ENCODE measurements at regions not wholly inside any gene's neighbourhood (a gene's known extent, or its start where the extent isn't known, plus 50 kb on each side); places are given as distances from the start of the nearest gene placed in this dataset.

DNA sequence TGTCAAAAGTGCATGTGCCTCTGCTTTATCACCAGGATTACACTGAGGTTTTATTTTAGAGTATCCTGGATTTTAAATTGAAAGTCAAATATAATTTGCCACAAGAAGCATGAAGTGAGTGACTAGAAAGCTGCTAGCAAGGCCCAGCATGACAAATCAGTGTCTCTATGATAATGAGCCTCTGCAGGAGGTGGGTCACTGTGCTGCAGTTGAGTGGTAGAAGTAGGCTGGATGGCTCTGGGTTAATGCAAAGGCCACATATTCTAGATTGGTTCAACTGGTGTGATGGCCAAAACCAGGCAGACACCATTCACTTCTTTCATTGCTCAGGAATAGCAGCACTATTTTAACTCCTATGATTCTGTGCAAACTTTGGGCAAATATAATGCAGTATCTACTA is 491.5 kb downstream of the OLFM4 start:
- DNase-seq, result no peak

- DNase-seq, result no peak
Measured at GRCh38 chr13:53522034-53522433, 493.4 kb downstream of the OLFM4 start.

DNA sequence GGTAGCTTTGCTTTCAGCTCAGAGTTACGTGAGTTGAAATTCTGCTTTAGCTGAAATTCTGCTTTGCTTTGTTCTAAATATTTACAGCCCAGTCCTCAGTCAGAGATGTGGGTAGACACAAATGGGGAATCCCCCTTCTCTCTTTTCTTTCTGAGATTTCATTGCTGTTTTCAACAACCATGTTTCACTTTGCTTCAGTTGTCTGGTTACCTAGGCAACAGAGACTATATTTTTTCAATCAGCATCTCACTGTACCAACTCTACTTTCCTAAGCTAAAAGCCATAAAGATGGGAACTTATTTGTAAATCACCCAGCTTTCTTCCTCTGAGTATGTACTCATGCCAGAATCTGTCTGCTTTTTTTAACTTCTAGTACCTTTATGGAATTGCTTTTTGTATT is 509.0 kb downstream of the OLFM4 start:
- no peak for DNase-seq

DNA sequence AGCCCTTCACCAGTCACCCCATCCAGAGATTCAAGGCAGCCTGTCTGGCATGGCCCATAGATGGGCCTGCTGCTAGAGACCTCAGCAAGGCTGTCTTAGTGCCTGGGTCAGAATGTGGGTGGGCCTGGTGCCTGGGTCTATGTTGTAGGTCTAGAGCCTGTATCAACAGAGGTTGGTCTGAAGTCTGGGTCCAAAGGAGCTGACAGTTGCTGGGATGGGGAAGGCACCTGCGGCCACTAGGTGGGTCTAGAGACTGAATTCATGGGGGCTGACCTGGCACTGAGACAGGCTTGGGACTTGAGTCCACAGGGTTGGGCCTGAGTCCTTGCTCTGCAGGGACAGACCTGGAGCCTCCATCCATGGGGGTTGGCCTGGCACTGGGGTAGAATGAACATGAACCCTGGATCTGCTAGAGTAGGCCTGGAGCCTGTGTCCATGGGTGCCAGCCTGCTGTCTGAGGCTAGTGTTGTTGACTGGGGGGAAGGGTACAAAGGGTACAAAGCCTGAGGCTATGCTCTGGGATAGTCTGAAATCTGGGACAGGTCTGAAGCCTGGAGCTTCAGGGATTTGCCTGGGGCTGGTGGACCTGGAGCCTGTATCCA is 516.8 kb downstream of the OLFM4 start:
- no peak for DNase-seq

DNA sequence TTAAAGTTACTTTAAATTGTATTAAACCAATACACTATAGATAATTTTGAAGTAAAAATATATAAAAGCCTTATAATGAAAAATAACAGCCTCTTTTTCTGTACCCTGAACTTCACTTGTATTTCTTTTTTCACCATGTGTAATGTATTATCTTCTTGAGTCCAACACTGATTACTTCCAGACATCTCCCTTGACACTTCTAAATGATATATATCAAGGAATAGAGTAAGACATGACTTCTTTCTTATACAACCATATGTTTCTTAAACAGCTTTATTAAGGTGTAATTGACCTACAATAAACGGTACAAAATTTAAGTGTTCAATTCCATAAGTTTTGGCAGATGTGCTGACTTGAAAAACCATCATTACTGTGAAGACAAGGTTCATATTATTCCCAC is 531.9 kb downstream of the OLFM4 start:
- no peak for DNase-seq

GRCh38 chr13:53562419-53562818 is 533.8 kb downstream of the OLFM4 start:
- DNase-seq, result no peak

- no peak for DNase-seq
Measured at GRCh38 chr13:53568491-53568890, 539.9 kb downstream of the OLFM4 start.

DNA sequence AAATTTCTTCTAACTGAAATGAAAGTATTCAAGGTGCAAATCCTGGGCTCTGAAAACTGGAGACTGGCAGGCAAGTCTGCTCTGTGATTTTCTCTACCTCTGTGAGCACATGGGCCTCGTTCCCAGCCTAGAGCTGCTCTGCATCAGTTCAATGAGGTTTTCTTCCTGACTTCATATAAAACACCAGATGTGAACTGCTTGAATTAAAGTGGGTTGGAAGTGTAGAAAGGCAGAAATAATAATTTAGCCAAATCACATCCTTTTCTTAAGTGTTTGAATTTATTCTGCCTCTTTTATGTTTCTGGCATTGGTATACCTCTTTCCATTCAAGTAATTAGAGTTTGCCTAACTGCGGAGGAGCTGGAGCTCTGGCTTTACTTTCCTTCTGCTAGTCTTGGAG is 540.8 kb downstream of the OLFM4 start:
- no peak for DNase-seq

DNA sequence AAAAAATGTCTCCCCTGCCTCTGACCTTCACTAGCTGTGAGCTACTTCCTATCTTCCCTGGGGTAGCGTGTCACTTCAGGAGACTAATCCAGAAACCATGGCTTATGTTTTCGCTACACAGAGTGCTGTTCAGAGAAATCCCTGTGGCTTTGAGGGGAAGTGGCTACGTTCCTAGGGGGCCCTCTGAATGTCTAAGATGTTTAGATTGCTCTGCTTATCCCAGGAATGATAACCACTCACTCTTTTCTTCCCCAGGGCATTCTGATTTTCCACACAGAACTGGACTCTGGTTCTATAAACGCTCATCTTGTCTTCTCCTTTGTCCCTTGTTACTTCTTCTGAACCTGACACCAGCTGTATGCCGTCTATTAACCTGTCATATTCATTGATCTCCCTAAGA is 572.5 kb downstream of the OLFM4 start:
- no peak for DNase-seq

DNA sequence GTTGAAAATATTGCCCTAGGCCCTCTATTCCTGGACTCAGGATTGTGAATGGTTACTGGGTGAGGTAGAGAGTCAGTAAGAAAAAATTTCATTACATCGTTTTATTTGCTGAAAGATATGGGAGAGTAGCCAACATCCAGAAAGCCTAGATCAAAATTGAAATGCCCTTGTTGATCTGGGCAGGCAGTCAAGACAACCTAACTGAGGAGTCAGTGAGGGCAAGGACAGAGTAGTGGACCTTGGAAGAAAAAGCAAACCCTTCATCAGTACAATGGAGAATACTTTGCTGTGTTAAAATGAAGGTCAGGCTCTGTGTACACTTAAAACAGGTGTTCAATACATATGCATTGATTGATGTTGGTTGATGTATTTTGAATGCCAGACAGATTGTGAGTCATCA is 576.7 kb downstream of the OLFM4 start:
- no peak for DNase-seq

- no peak for DNase-seq
Measured at GRCh38 chr13:53612200-53612599, 583.6 kb downstream of the OLFM4 start.

- no peak for DNase-seq
Measured at GRCh38 chr13:53622456-53622855, 593.8 kb downstream of the OLFM4 start.

- DNase-seq, result no peak
Measured at GRCh38 chr13:53623146-53623545, 594.5 kb downstream of the OLFM4 start.

DNA sequence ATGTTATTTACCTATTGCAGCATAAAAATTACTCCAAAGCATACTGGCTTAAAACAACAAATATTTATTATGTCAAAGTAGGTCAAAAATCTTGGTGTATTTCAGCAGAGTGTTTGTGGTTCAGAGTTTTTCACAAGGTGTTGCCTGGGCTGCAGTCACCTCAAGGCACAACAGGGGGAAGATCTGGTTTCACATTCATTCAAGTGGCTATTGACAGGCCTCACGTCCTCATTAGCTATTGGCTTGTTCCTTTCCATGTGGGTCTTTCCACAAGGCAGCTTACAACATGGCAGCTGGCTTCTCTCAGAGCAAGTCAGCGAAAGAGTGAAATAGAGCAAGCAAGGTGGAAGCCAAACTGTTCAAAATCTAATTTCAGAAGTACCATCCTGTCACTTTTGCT is 602.9 kb downstream of the OLFM4 start:
- no peak for DNase-seq

DNA sequence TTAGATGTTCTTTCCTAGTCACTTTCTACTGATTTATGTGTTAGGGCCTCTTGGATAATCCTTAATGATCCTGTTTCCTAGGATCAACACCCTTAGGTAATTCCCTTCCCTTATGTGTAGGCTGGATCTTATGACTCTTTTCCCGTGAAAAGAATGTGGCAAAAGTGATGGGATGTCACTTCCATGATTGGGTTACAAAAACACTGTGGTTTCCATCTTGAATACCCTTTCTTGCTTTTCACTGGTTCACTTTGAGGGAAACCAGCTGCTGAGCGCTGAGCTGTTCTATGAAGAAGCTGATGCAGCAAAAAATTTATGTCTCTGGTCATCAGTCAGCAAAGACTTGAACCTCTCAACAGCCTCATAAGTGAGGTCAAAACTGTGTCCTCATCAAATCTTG is 609.4 kb downstream of the OLFM4 start:
- no peak for DNase-seq

DNA sequence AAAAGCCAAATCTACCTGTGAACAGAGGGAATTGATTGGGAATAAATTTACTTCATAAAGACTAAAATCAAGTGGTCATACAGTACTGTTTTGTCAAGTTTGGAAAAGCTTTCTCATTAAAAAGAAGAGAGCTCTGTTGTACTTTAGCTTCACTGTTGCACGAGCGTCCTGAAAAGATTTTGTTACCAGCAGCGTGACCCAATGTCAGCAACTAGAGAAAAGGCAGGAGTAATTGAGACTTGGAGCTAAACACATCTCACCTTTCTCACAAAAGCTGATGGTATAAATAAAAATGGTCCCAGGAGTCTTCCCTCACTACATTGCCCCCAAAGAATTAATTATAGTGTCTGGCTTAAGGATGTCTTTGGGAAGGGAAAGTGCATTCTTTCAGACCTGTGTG is 613.7 kb downstream of the OLFM4 start:
- no peak for DNase-seq

- DNase-seq, result no peak
Measured at GRCh38 chr13:53648673-53649072, 620.1 kb downstream of the OLFM4 start.

- no peak for DNase-seq
Measured at GRCh38 chr13:53672005-53672404, 643.4 kb downstream of the OLFM4 start.

- no peak for DNase-seq
Measured at GRCh38 chr13:53683146-53683545, 654.5 kb downstream of the OLFM4 start.

- no peak for DNase-seq
Measured at GRCh38 chr13:53683608-53684007, 655.0 kb downstream of the OLFM4 start.

- no peak for DNase-seq
Measured at GRCh38 chr13:53691417-53691816, 662.8 kb downstream of the OLFM4 start.

- no peak for DNase-seq
Measured at GRCh38 chr13:53694814-53695532, 666.4 kb downstream of the OLFM4 start.

DNA sequence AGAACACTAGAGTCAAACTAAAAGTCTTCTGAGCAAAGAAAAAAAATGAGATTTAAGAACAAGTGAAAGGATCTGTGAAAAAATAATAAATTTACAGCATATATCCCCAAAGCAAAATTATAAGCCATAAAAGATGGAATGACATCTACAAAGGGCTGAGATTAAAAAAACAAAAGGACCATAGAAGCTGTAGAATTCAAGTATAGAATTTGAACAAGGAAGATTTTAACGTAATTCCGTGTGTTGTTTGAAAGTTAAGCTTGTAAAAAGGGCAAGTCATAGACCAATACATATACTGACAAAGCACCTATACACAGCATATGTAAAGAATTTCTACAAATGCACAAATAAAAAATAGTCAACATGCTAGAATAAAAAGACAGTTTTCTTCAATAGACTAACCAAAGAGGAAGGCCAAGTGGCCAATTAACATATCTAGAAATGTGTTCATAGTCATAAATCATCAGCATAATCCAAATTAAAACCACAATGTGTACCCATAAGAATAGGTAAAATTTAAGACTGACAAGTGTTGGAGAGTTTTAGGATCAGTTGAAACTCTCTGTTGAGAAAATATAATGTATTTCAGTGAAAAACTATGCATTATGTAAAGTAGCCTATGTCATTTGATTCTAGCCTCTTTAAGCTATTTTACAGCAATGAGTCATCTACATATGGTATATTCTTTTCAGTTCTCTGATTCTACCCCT is 674.9 kb downstream of the OLFM4 start:
- DNase-seq, result no peak

GRCh38 chr13:53719281-53719680 is 690.7 kb downstream of the OLFM4 start:
- DNase-seq, result no peak

Data from NCI-H146 (cell line).